ENCODE measurements at regions not wholly inside any gene's neighbourhood (a gene's known extent, or its start where the extent isn't known, plus 50 kb on each side); places are given as distances from the start of the nearest gene placed in this dataset.

GRCh38 chr4:182000077-182000476 lies 243.1 kb upstream of the TENM3 start:
- no peak for TF ChIP-seq ZNF274 (IDR thresholded peaks at IDR 0.05; ENCODE audit: low read depth, low read length)
- no peak for TF ChIP-seq YY1 (IDR thresholded peaks at IDR 0.05; ENCODE audit: insufficient read depth, insufficient read length)

Measured in NT2/D1 (cell line).